GM19463 (cell line): ENCODE measurements at regions not wholly inside any gene's neighbourhood (a gene's known extent, or its start where the extent isn't known, plus 50 kb on each side); places are given as distances from the start of the nearest gene placed in this dataset.
"Not testable (repeated sequence)": the region's sequence is repeated elsewhere in the genome, so short reads cannot be mapped to it uniquely, and the experiment has no call there.

Experiments used
- ATAC-seq: cut with Tn5 transposase; IDR thresholded peaks from one replicate; pipeline ENCODE4 v1.9.1; 2021; ENCODE audit warnings: mild to moderate bottlenecking, moderate library complexity; ENCODE audit not compliant: unreplicated experiment

GRCh38 chr9:34796924-34797323 lies 87.0 kb upstream of the CCL21 start:
- ATAC-seq = no peak

DNA sequence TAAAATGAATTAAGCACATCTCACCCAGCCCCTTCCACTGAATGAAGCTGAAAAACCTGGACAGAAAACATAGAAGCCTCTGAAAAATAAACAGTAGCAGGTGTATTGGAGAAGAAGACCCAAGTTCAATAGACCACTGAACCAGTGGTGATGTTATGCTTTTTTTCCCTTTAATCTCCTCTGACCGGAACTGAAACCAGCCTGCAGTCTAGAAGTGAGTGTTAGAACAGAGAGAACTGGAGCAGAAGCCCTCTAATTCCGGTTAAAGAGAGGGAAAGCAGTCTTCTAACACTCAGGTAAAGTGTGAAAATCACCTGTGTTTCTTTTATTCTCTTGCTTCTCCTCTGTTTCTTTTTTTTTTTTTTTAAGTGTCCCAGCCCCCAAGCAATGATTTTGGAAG lies 83.5 kb upstream of the CCL21 start:
- no peak for ATAC-seq

DNA sequence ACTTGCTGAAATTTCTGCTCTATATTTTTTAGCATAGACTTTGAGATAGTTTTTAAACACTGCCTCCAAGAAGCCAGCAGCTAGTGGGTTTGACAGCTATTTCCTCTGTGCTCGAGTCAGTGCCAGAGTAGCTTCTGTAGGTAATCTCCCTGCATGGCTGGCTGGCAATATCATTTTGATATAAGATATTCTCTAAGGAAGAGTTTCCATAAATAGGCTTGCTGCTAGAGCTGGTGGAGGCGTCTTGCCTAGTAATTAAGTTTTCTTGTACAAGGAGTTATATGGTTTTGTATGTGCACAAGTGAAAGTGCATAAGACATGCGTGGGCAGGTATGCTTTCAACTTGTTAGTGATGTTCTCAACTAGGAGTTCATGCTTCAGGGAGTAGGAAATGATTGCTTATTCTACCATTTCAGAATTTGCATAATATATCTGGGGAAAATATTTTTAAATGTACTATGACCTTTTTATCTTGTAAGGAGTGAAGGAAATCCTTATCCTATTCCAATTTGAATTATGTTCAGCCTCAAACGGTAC lies 74.1 kb upstream of the CCL21 start:
- ATAC-seq = peak; percentile 70

- ATAC-seq = no peak
Measured at GRCh38 chr9:34782372-34782771, 72.4 kb upstream of the CCL21 start.

- ATAC-seq = no peak
Measured at GRCh38 chr9:34777666-34778065, 67.7 kb upstream of the CCL21 start.

DNA sequence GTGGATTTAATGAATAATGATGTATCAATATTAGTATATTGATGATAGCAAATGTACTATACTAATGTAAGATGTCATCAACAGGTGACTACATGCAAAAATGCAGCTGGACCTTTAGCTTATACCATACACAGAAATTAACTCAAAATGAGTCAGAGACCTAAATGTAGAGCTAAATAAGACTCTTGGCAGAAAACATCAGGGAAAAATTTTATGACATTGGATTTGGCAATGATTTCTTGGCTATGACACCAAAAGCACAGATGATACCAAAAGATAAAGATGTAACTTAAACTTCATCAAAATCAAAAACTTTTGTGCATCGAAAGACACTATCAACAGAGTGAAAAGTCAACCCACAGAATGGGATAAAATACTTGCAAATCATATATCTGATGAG lies 64.0 kb upstream of the CCL21 start:
- ATAC-seq = no peak

GRCh38 chr9:34773306-34773910 lies 63.5 kb upstream of the CCL21 start:
- ATAC-seq = no peak

DNA sequence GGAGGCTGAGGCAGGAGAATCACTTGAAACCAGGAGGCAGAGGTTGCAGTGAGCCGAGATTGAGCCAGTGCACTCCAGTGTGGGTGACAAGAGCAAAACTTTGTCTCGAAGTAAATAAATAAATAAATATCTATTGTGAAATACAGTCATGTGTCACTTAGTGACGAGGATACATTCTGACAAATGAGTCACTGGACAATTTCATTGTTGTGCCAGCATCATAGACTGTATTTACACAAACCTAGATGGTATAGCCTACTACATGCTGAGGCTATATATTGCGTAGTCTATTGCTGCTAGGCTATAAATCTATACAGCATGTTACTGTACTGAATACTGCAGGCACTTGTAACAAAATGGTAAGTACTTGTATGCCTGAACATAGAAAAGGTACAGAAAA lies 61.1 kb upstream of the CCL21 start:
- ATAC-seq = no peak

GRCh38 chr9:34767087-34767486 lies 57.2 kb upstream of the CCL21 start:
- ATAC-seq = not testable (repeated sequence)

DNA sequence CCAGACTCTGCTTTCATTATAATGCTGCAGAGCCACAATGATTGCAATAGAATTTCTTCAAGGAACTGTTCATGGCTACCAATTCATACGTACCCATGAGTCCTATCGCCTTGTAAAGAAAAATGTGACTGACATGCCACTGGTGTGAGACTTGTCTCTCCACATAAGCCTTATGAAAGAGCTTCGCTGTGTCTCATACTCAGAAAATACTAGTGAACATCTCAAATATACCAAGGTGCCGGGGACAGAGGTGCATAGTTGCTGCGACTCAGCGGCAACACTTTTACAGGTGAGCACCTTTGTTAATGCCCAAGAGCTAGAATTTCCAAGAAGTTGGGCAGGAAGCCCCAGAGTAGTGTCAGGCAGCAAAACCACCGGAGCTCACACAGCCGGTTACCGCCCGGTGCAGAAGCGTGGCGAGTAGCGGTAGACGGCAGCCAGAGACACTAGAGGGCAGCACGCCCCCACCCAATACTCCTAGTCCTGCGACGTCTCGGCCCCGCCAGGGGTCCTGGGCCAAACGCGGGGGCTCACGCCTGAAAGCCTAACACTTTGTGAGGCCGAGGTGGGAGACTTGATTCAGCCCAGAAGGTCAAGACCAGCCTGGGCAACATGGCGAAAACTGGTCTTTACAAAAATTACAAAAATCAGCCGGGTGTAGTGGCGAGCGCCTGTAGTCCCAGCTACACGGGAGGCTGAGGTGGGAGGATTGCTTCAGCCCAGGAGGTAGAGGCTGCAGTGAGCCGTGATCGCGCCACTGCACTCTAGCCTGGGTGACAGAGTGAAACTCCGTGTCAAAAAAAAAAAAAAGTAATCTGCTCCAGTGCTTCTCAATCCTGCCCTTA lies 50.5 kb upstream of the CCL21 start:
- not testable (repeated sequence) for ATAC-seq
